Fibroblast of skin of right biceps (primary cell): ENCODE measurements at regions not wholly inside any gene's neighbourhood (a gene's known extent, or its start where the extent isn't known, plus 50 kb on each side); places are given as distances from the start of the nearest gene placed in this dataset.
A peak's percentile ranks its signal among the peaks of the same experiment; 100 is the strongest.
"Not testable (repeated sequence)": the region's sequence is repeated elsewhere in the genome, so short reads cannot be mapped to it uniquely, and the experiment has no call there.

Experiments
- DNase-seq: peaks from one replicate; pipeline ENCODE4 v3.0.0-alpha.2; 2013

DNA sequence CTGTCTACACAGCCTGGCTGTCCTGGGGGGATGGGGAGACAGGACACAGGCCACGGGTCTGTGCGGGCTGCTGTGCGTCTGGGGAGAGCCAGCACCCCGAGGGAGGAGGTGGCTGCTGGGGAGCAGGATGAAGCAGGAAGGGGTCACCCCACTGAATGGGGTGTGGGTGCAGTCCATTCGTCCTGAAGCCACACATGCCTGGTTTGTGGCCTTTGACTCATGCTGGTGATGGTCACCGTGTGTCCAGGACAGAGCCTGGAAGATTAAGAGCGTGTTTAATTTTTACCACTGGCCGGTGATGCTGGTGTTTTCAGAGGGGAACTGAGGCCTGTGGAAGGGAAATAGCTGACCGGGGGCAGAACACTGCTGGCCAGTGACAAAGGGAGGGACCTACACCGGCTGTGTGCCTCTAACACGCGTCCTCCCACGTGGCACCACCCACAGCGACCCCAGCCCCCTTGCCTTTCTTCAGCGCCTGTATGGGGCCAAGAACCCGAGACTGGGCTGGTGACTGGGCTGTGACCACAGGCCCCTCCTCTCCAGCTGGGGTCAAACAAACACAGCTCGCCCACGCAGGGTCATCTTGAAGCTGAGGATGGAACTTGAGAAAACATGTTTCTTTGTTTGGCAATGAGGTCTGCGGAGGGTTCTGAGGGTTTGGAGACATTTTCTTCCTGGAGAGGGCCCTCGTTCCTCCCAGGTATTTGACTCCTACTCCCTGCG lies 99.5 kb upstream of the LRPAP1 start:
- not testable (repeated sequence) for DNase-seq

DNA sequence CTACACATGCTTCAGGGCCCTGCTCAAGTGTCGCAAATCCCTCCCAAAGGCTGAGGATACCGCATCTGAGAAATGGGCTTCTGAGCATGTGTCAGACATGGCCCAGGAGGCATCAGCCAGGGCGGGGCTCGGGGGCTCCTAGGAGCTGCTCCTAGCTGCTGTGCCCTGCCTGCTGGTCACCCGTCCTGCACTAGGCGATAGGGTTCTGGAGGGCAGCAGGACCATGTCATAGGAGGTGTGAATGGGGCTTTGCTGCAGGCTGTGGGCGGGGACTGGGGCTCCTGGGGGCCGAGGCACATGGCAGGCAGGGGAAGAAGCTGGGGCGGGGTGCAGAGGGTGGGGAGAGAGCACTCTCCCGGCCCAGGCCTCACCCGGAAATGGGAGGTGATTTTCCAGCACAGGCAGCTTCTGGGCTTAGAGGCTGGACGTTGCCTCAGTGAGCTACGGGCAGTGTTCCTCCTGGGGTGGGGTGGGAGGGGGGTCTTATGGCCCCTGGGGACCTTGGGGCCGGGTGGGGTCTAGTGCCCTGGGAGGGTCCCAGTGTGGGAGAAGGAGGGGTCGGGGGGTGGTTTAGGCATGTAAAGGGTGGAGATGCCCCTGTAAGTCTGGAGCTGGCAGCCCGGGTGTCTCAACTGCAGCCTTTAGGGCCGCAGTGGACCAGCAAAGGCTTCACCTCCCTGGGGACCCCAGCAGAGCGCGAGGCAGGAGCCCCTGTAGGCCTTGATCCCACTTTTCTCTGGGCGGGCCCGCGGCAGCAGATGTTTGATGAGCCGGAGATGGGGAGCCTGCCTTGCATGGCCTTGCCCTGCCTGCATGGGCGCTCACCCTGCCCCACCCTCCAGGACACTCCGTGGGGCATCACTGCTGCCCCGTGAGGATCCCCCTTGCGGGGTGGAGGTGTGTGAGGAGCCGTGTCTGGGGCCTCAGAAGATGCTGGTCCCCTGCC lies 98.6 kb upstream of the LRPAP1 start:
- no peak for DNase-seq

DNA sequence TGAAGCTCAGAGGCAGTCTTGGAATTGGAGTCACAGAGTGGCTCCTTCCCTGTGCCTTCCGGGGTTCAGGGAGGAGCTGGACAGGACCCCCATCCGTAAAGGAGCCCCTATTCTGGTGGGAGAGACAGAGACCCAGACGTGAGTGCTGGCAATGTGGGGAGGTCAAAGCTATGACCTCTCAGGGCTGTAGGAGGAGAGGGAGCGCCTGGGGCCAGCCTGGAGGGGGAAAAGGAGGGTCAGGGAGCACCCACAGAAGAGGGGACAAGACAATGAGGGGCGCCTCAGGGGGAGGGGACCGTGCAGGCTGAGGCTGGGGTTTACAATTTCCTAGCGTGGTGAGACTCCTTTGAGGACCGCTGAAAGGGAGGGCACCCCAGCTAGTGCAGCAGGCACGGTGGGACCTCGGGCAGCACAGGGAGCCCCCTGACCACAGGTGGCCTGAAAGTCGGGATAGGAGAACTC lies 97.9 kb upstream of the LRPAP1 start:
- no peak for DNase-seq

DNA sequence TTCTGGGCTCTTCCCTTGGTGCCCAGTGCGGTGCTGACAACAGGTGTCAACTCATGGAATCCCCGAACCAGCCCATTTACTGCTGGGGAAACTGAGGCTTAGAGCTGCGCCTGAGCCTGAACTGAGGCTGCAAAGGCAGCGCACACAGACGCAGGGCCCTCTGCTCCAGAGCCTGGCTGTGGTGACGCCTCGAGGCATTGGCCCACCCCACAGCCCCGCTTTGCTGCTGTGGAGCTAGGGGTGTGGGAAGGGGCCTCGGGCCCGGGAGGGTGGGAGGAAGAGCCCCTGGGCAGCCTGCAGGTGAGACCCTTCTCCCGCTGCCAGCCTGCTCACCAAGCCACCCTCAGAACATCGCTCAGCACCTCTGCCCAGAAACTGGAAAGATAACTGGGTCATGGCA lies 97.4 kb upstream of the LRPAP1 start:
- DNase-seq = no peak

DNA sequence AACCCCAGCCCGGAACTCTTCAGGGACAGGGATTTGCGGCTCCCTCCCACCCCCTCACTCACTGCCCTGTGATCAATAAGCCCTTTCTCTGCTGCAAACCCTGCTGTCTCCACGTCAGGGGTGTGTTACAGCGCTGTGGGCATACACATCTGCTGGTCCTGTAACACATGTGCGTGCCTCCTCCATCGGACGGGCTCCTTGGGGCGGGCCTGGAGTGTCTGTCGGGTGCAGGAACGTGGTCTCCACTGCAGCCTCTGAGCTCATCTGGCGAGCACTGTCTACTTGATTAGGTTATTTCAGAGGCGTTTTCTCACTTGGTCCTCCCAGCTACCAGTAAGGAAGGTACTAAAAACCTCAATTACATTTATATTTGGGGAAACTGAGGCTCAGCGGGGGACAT lies 97.0 kb upstream of the LRPAP1 start:
- not testable (repeated sequence) for DNase-seq

DNA sequence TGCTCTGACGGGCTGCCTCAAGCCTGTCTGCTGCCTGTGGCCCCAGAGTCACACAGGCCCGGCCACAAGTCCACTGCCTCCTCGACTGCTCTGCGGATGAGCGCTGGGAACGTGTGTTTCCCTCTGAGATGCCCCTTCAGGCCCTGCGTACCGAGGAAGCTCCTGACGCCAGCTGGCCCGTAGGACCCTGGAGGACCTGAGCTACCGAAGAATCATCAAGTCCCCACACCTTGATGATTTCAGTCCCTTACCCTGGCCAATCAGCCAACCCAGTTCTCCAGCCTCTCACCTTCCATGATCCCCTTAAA lies 96.6 kb upstream of the LRPAP1 start:
- no peak for DNase-seq

DNA sequence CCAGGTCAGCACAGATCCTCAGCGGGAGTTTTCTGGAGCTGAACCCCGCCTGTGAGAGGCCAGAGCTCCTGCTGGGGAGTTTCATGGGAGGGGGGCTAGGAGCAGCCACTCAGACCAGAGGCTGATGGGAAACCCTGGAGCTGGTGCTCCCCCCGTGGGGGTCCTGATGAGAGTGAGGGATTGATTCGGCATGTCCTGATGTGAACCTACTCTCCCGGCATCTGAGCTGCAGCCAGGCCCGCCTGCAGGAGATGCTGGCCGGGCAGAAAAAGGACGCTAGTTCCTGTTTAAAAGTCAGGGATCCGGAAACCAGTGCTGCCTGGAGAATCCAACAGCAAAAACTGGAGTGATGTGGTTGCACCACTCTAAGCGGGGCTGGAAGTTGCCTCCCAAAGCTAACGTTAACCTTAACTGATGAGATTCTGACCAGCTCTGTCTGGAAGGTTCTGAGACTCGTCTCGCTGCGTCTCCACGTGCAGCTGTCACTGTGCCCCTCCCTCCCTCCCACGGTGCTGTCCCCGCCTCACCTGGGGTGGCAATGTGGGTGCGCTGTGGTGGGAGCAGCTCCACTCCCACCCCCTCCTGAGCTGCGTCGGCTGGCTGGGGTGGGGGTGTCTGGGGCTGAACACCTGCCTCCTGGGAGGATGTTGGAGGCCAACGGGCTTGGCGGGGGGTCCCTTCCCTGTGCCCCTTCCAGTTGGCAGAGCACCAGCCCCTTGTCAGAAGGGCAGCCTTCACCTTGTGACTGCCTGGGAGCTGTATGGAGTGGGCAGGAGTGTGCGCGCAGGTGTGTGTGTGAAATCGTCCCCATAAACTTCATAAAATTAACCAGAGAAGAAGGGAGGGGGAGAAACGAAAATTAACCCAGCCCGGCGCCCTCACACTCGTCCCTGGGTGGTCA lies 96.0 kb upstream of the LRPAP1 start:
- DNase-seq = not testable (repeated sequence)

DNA sequence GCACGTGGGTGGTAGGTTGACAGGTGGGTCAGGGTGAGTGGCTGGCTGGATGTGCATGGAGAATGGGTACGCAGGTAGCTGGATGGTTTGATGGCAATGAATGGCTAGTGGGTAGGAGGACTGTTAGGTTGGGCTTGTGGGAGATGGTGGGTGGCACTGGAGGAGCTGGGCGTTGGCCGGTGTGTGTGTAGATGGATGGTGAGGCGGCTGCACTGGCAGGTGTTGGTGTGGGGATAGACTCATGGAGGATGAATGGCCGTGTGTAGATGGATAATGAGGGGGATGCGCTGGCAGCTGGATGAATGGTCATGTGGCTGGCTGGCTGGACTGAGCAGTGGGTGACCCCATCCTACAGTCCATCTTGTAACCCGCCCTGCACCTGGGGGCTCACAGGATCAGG lies 95.2 kb upstream of the LRPAP1 start:
- not testable (repeated sequence) for DNase-seq

DNA sequence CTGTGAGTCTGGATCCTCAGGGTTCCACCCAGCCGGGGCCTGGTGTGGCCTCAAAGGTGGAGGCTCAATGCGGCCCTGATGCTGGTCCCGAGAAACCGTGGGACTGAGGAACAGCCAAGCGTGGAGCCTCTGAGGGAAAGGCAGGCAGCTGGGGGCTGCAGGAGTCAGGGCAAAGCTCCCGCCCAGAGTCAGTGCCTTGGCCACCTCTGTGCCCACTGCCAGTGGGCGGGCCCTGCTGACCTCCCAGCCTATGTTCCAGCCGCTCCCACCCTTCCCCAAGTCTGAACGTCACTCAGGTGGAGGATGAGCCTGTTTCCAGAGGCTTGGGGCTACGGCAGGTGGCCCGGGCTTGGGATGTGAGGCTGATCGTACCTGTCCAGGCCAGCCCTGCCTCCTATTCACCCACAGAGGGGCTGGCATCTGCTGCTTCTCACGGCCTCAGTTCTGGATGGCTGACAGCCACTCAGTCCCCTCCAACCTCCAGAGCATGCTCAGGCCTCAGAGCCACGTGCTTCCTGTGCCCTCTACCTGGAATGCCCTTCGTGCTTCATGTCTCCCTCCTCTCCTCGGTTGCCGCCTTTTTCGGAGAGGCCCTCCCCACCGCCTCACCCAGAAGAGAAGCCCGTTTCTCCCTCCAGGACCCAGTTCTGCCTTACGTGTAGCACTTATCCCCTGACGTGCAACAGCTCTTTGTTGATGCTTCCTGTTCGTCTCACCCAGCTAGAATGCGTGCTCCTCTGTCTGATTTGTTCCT lies 94.1 kb upstream of the LRPAP1 start:
- not testable (repeated sequence) for DNase-seq

DNA sequence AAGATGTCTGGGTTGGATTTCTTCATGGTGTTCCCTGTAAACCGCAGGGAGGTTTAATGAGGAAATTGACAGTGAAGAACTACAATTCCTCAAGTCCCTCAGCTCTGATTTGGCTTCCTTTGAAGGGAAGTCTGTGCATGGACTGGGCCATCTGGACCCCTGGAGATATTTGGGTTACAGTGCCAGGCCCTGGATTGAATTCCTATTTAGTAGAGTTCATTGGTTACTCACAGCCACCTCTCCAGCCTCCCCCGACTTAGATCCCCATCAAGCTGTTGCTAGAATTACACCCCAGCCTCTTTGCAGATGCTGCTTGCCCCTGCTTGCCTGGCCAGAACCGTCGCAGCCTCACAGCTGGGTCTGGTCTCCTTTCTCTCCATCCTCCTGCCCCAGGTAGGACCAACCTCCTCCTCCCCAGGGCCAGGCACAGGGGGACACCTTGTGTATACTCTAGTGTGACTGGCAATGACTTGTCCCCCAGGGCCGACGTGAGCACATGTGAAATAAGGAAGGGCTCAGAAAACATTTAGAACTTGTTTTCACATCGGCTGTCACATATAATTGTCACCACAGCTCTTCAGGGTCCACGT lies 93.2 kb upstream of the LRPAP1 start:
- not testable (repeated sequence) for DNase-seq

DNA sequence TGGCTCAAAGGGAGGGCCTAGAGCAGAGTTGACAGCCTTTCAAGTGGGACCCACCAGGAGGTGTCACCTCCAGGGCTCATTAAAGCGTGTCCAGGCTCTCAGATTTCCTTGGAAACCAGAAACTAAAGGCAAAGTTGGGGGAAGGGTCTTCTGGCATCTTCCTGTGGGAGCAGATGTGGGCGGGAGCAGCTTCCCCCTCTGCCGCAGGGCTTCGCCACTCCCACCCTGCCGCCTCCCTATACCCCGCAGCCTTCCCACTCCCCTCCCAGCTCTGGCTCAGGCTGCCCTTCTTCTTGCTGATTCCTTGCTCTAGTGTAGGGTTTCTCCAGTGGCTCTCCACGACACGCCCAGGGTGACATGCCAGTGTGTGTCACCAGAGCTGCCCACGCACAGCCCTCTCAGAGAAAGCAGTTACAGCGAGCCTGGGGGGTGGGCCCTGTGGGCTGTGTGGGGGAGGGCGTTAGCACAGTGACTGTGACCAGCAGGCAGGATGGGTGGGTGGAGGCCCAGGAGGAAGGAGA lies 91.6 kb upstream of the LRPAP1 start:
- not testable (repeated sequence) for DNase-seq

DNA sequence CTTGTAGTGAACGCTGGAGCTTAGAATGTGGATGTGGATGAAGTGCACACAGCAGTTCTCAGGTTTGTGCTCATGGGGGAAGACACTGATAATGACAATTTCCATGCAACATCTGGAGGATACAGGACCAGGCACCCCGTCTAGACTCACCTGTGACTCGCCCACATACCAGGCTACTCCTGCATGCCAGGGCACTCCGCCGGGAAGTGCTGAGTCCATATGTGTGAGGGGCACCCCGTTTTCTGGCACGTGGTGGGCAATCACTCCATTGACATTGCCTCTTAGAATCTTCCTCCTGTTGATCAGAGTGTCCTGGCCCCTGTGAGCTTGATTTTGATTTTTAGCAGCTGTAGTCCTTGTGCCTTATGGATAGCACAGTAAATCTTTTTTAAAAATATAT lies 90.9 kb upstream of the LRPAP1 start:
- DNase-seq = no peak

DNA sequence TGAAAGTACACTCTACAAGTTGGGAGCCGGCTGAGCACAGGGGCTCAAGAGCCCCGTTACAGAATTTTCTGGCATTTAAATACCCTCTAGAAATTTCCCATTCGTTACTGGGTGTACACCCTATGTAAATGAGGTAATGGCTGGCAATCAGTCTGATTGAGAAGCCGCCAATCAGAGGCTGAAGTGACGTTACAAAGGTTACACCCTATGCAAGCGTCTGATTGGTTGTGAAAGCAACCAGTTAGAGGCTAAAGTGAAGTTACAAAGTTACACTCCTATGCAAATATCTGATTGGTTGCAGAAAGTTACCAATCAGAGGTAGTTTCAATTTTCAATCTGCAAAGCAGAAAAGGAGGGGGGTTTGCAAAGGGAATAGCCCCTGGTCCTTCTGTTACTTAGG lies 88.1 kb upstream of the LRPAP1 start:
- DNase-seq = peak; percentile 7

DNA sequence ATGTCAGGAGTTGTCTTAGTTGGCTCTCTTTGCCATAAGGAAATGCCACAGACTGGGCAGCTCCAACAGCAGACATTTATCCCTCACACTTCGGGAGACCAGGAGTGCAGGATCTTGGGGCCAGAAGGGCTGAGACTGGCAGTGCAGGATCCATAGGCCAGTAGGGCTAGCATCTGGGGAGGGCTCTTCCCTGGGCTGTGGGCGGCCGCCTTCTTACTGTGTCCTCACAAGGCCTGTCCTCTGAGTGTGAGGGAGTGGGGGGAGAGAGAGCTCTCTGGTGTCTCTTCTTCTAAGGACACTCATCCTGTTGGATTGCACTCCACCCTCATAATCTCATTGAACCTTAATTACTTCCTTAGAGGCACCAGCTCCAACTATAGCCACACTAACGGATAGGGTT lies 87.5 kb upstream of the LRPAP1 start:
- not testable (repeated sequence) for DNase-seq

DNA sequence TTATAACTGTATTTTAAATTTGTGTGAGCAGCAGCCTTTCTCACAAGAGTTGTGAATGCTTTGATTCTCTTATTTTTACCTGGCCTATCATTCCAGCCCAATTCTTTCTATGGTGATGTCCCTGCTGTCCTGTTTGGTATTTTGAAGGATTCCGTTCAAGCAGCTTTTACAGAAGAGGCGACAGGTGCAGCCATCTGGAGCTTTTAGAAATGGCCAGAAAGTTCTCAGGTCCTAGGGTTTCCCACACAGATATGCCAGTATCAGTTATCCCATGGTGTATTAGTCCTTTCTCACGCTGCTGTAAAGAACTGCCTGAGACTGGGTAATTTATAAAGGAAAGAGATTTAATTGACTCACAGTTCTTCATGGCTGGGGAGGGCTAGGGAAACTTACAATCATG lies 86.1 kb upstream of the LRPAP1 start:
- DNase-seq = not testable (repeated sequence)

DNA sequence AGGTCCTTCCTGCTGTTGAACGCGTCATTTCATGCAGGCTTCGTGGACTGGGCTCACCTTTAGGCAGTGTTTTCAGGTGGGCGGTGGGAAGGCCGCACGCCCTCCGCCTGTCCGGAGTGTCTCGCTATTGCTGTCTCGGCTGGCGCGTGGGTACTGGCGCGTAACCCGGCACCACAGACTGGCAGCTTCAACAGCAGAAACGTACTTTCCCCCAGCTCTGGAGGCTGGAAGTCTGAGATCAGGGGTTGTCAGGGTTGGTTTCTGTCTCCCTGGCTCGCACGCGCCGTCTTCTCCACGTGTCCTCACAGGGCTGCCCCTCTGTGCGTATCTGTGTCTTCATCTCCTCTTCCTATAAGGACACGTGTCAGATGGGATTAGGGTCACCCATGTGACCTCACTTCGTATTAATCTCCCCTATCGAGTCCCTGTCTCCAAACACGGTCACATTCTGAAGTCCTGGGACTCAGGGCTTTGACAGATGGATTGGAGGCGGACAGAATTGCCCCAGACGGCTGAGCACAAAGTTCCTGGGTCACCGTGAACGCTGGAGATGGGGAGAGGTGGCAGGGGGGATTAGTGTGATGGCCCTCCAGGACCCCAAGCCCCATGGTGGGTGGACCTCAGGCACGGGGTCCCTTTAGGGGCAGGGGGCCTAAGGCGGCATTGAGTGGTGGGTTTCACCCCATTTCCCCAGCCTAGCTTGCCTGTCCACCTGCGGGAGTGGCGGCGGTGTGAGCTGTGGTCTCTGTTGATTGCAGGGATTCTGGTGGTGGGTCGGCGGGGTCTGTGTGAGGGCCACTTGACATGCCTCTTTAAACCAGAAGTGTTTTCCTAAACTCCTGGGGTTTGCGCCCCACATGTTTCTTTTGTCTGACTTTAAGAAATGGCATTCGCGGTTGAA lies 83.4 kb upstream of the LRPAP1 start:
- no peak for DNase-seq

DNA sequence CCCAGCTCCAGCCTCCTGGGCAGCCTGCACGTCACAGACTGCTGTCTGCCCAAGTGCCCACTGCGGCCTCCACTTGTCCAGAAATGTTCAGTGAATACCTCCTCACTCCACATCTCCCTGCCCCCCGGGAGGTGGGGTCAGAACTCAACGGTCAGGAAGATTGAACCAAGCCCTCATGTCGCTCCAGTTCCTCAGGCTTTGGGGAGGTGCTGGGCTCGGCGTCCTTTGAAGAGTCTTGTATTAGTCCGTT lies 82.4 kb upstream of the LRPAP1 start:
- DNase-seq = no peak

DNA sequence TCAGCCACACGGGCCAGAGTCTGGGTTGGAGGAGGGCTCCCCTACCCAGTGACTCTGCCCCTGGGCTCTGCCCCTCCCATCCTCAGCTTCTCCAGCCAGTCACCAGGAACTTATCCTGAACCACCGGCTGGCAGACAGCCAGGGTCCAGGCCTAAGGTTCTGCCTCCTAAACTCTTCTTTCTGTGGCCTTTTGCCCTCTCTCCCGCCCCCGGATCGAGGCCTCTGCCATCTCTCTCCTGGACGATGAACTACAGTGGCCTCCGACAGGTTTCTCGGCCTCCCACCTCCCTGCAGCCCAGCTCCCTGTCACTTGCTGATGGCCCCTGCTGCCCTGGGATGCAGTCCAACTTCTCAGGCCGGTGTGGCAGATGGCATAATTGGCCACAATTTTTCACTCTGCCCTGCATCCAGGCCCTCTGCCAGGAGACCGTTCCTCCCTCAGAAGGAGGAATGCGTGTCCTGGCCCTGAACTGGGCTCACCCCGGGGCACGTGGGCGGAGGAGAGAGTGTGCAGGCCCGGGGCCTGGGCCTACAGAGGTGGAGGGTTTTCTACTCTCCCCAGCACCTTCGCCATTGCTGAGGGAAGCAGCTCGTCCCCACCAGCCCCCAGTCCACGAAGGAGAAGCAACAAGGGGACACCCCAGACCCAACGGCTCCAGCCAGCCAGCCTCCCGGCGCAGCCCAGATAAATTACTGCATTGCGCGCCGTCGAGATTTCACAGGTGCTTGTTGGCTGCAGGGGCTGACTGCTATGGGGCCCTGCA lies 81.9 kb upstream of the LRPAP1 start:
- DNase-seq = no peak

DNA sequence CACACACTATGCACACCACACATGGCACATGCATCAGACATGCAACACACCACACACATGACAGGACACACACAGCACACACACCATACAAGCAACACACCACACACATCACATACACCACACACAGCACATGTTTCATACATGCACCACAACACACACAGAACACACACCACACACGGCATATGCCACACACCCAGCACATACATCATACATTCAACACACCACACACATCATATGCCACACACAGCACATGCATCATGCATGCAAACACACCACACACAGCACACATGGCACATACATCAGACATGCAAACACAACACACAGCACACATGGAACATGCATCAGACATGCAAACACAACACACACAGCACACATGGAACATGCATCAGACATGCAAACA lies 80.7 kb upstream of the LRPAP1 start:
- no peak for DNase-seq

DNA sequence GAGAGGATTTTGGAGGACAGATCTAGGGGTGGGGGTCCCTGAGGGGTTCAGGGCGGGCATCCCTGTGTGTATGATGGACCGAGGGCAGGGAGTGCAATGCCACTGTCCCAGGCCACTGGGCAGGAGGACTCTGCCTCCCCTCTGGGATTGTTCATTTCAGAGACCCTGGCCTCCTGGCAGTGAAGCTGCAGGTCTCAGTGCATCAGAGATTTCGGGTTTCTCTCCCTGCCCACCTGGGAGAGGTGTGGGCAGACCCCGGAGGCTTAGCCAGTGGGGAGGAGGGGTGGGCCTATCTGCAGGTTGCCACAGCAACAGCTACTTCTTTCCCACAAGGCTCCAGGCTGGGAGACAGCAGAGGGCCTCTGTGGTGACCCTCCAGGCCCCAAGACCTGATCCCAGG lies 80.1 kb upstream of the LRPAP1 start:
- no peak for DNase-seq
